ENCODE measurements at regions not wholly inside any gene's neighbourhood (a gene's known extent, or its start where the extent isn't known, plus 50 kb on each side); places are given as distances from the start of the nearest gene placed in this dataset.
"Not testable (repeated sequence)": the region's sequence is repeated elsewhere in the genome, so short reads cannot be mapped to it uniquely, and the experiment has no call there.

GRCh38 chr13:104526561-104526960 lies 1460.3 kb upstream of the SLC10A2 start:
- TF ChIP-seq CTCF (IDR thresholded peaks at IDR 0.05; ENCODE audit: insufficient read depth, low read depth, low read length): no peak
- no peaks in the 10 kb centered on the region for H3K27me3 ChIP-seq (ENCODE audit: control insufficient read depth, insufficient read depth, low read length)
- no peak overlapping the region for H3K4me3 ChIP-seq (ENCODE audit: low read depth, low read length)
- H3K36me3 ChIP-seq (ENCODE audit: control insufficient read depth, insufficient read depth, low read length): no peaks in the 10 kb centered on the region
- ChIA-PET POLR2A (no interaction called here), CTCF (no interaction called here)
- no peak for DNase-seq (ENCODE audit: low read depth)

- DNase-seq (ENCODE audit: low read depth): no peak
- POLR2A ChIA-PET: no interaction called here
- H3K4me3 ChIP-seq (ENCODE audit: low read depth, low read length): no peak overlapping the region
- no peaks in the 10 kb centered on the region for H3K27me3 ChIP-seq (ENCODE audit: control insufficient read depth, insufficient read depth, low read length)
- CTCF ChIA-PET: no interaction called here
- H3K36me3 ChIP-seq (ENCODE audit: control insufficient read depth, insufficient read depth, low read length): no peaks in the 10 kb centered on the region
- TF ChIP-seq CTCF (IDR thresholded peaks at IDR 0.05; ENCODE audit: insufficient read depth, low read depth, low read length): no peak
These were observed 1459.2 kb upstream of the SLC10A2 start for GRCh38 chr13:104525467-104525866.

- Histone ChIP-seq H3K4me3 (ENCODE audit: low read depth, low read length) (no peak overlapping the region), H3K36me3 (ENCODE audit: control insufficient read depth, insufficient read depth, low read length) (no peaks in the 10 kb centered on the region), H3K27me3 (ENCODE audit: control insufficient read depth, insufficient read depth, low read length) (no peaks in the 10 kb centered on the region)
- POLR2A ChIA-PET: no interaction called here
- no peak for DNase-seq (ENCODE audit: low read depth)
- CTCF ChIA-PET: no interaction called here
- no peak for TF ChIP-seq CTCF (IDR thresholded peaks at IDR 0.05; ENCODE audit: insufficient read depth, low read depth, low read length)
These were observed 1456.2 kb upstream of the SLC10A2 start for GRCh38 chr13:104522235-104523072.

GRCh38 chr13:104510422-104510821 lies 1444.2 kb upstream of the SLC10A2 start:
- Histone ChIP-seq H3K4me3 (ENCODE audit: low read depth, low read length) (no peak overlapping the region), H3K36me3 (ENCODE audit: control insufficient read depth, insufficient read depth, low read length) (no peaks in the 10 kb centered on the region), H3K27me3 (ENCODE audit: control insufficient read depth, insufficient read depth, low read length) (no peaks in the 10 kb centered on the region)
- TF ChIP-seq CTCF (IDR thresholded peaks at IDR 0.05; ENCODE audit: insufficient read depth, low read depth, low read length): no peak
- DNase-seq (ENCODE audit: low read depth): no peak
- ChIA-PET CTCF (no interaction called here), POLR2A (no interaction called here)

- H3K36me3 ChIP-seq (ENCODE audit: control insufficient read depth, insufficient read depth, low read length); DNase-seq (ENCODE audit: low read depth); H3K27me3 ChIP-seq (ENCODE audit: control insufficient read depth, insufficient read depth, low read length); CTCF ChIA-PET; H3K4me3 ChIP-seq (ENCODE audit: low read depth, low read length); POLR2A ChIA-PET: not testable (repeated sequence)
These were observed 1427.3 kb upstream of the SLC10A2 start for GRCh38 chr13:104493502-104493901.

GRCh38 chr13:104491916-104492315 lies 1425.7 kb upstream of the SLC10A2 start:
- no peaks in the 10 kb centered on the region for H3K27me3 ChIP-seq (ENCODE audit: control insufficient read depth, insufficient read depth, low read length)
- H3K4me3 ChIP-seq (ENCODE audit: low read depth, low read length): no peak overlapping the region
- ChIA-PET CTCF (no interaction called here), POLR2A (no interaction called here)
- H3K36me3 ChIP-seq (ENCODE audit: control insufficient read depth, insufficient read depth, low read length): no peaks in the 10 kb centered on the region
- TF ChIP-seq CTCF (IDR thresholded peaks at IDR 0.05; ENCODE audit: insufficient read depth, low read depth, low read length): no peak
- DNase-seq (ENCODE audit: low read depth): no peak

Measured in BJ (cell line).